ENCODE measurements at regions not wholly inside any gene's neighbourhood (a gene's known extent, or its start where the extent isn't known, plus 50 kb on each side); places are given as distances from the start of the nearest gene placed in this dataset.

- ATAC-seq (ENCODE audit: poor library complexity) (no peak), DNase-seq (no peak)
- intact Hi-C loops (cut with DNase I) = no loop called here
These were observed 104.7 kb upstream of the DSEL start for GRCh38 chr18:67621049-67621713.

GRCh38 chr18:67618061-67618460, 101.5 kb upstream of the DSEL start:
- intact Hi-C loops (cut with DNase I) = no loop called here
- no peak for ATAC-seq (ENCODE audit: poor library complexity)
- DNase-seq = no peak

- intact Hi-C loops (cut with DNase I) = no loop called here
- ATAC-seq (ENCODE audit: poor library complexity) = no peak
- no peak for DNase-seq
These were observed 99.4 kb upstream of the DSEL start for GRCh38 chr18:67615876-67616275.

DNA sequence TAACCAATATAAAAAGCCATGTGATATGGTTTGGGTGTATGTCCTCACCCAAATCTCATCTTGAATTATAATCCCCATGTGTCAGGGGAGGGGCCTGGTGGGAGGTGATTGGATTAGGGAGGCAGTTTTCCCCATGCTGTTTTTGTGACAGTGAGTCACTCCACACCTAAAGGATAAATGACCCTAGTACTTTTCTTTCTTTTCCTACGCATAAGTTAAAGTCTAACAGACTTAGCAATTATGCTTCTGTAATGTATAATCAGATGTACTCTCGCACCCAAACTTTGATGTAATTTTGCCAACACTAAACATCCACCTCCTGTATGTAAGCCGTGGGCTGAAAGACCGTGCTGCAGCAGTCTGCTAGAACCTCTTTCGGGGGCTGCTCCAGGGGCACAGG, 97.2 kb upstream of the DSEL start:
- DNase-seq (no peak), ATAC-seq (ENCODE audit: poor library complexity) (no peak)
- intact Hi-C loops (cut with DNase I) = no loop called here

DNA sequence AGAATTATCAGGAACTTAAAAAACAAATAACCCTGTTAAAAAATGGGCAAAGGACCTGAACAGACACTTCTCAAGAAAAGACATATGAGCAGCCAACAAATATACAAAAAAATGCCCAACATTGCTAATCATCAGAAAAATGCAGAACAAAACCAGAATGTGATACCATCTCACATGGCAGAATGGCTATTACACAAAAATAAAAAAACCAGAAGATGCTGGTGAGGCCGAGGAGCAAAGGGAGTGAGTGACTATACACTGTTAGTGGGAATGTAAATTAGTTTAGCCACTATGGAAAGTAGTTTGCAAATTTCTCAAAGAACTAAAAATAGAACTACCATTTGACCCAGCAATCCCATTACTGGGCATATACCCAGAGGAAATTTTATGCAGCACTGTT, 95.8 kb upstream of the DSEL start:
- DNase-seq (no peak), ATAC-seq (ENCODE audit: poor library complexity) (no peak)
- intact Hi-C loops (cut with DNase I) = no loop called here

- intact Hi-C loops (cut with DNase I) = no loop called here
- ATAC-seq (ENCODE audit: poor library complexity) (no peak), DNase-seq (no peak)
These were observed 92.2 kb upstream of the DSEL start for GRCh38 chr18:67608615-67609273.

GRCh38 chr18:67608191-67608590, 91.7 kb upstream of the DSEL start:
- no peak for DNase-seq
- ATAC-seq (ENCODE audit: poor library complexity) = no peak
- intact Hi-C loops (cut with DNase I) = no loop called here

DNA sequence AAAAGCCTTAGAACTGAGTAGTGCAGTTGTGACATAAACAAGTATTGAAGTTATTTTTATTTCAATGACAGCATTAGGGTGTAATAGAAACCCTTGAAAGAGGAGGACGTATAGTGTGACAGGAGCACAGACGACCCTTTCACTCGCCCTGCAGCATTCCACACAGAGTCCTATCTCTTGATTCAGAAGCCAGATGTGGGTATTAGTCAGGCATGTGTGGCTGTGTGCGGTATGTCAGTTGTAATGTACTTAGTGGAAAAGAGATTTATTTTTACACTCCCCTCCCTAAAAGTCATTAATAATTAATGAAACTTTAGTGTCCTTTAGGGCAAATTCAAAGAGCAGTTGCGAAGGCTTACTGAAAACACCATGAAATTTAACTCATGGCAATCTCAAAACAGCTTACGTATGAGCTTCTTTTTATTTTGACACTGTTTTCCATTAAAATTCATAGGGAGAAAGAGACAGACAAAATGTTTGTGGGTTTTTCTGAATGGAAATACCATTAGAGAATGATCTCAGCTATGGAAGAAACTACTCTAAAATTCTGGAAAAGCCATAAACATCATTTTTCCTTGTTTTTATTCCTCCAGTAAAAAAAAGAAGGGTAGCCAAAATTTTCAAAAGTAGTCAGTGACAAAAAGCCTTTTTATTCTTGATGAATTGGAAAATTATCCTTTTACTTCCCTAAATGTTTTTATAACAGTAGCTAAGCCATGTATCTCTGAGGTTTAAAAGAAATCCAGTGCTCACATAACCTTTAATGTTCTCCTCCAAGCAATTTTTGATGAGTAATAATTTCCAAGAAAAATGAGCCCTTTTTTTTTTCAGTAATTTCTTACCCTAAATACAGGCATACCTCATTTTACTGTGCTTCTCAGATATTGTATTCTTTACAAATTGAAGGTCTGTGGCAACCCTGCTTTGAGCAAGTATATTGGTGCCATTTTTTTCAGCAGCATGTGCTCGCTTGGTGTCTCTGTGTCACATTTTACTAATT, 84.0 kb upstream of the DSEL start:
- no peak for DNase-seq
- no peak for ATAC-seq (ENCODE audit: poor library complexity)
- intact Hi-C loops (cut with DNase I) = no loop called here

- ATAC-seq (ENCODE audit: poor library complexity) = no peak
These were observed 82.8 kb upstream of the DSEL start for GRCh38 chr18:67599277-67599676.

GRCh38 chr18:67597759-67598158, 81.2 kb upstream of the DSEL start:
- ATAC-seq (ENCODE audit: poor library complexity) (no peak), DNase-seq (no peak)
- intact Hi-C loops (cut with DNase I) = no loop called here

More at GRCh38 chr18:67599277-67599676, 82.8 kb upstream of the DSEL start:
- no peak for DNase-seq
- intact Hi-C loops (cut with DNase I) = no loop called here

DNA sequence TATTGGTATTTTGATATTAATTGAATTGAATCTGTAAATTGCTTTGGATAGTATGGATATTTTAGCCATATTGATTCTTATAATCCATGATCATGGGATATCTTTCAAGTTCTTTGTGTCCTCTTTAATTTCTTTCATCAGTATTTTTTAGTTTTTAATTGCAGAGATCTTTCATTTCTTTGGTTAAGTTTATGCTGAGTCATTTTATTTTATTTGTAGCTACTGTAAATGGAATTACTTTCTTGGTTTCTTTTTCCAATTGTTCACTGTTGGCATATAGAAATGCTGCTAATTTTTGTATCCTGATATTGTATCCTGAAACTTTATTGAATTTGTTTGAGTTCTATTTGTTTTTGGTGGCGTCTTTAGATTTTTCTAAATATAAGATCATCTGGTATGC, 79.5 kb upstream of the DSEL start:
- ATAC-seq (ENCODE audit: poor library complexity) = no peak
- DNase-seq = no peak
- intact Hi-C loops (cut with DNase I) = no loop called here

DNA sequence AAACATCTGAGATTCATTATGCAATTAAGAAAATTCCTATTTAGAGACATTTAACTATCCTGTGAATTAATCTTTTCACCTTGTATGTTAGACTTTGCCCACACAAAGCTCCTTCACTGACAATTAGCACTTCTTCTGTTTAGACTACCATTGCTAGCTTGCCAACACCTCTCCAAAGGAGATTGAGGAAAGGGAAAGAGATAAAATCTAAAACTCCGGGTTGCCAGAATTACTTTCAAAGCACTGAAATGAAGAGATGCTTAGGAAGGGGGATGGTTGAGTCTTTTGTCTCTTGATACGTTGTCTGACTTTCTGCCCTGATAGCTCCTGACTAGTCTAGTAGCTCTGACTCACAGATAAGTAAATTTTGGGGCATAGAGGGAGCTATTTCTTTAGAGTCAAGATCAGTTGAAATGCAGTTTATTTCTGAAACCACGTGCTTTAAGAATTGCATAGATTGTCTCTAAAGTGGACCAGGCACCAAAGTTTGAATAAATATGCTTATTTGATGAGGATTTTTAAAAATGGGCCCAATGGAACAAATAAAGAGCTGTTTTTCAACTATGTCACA, 74.1 kb upstream of the DSEL start:
- no peak for DNase-seq
- ATAC-seq (ENCODE audit: poor library complexity) = no peak
- intact Hi-C loops (cut with DNase I) = no loop called here

GRCh38 chr18:67589325-67589724, 72.8 kb upstream of the DSEL start:
- no peak for DNase-seq
- intact Hi-C loops (cut with DNase I) = no loop called here
- no peak for ATAC-seq (ENCODE audit: poor library complexity)

- intact Hi-C loops (cut with DNase I) = no loop called here
- ATAC-seq (ENCODE audit: poor library complexity) (no peak), DNase-seq (no peak)
These were observed 69.6 kb upstream of the DSEL start for GRCh38 chr18:67586101-67586500.

DNA sequence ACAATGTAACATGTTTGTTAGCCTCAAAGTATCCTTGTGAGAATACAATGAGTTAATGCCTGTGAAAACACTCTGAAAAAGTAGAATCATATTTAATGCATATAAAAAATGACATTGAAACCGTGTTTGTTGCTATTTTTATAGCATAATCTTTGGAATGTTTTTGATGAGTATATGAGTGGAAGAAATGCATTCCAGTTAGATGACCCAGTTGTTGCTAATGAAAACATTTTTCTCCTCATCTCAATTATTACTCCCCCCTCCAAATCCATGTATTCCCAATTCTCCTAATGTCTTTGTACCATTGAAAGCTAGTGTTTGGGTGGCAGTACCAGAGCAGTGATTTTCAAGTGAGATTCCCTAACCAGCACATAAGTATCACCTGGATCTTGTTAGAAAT, 67.1 kb upstream of the DSEL start:
- intact Hi-C loops (cut with DNase I) = no loop called here
- no peak for ATAC-seq (ENCODE audit: poor library complexity)
- no peak for DNase-seq

DNA sequence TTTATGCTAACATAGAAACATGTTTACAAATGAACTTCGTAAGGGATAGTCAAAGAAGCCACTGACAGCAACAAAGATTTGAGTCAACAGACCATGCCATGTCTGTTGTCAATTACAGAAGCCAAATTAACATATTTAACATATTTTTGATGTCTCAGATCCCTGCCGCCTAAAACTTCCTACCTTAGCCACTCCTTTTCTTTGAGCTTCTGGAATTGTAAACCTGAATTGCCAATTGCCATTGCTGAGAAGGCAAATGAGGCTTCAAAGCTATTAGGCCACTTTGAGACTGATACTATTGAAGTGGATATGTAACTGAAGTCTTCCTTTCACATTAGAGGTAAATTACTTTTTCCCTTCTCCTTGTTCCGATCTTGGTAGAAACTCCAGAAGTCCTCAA, 66.0 kb upstream of the DSEL start:
- intact Hi-C loops (cut with DNase I) = no loop called here
- no peak for ATAC-seq (ENCODE audit: poor library complexity)
- no peak for DNase-seq

GRCh38 chr18:67581178-67581577, 64.7 kb upstream of the DSEL start:
- intact Hi-C loops (cut with DNase I) = no loop called here
- no peak for DNase-seq
- no peak for ATAC-seq (ENCODE audit: poor library complexity)

GRCh38 chr18:67577386-67577785, 60.9 kb upstream of the DSEL start:
- DNase-seq (no peak), ATAC-seq (ENCODE audit: poor library complexity) (no peak)
- intact Hi-C loops (cut with DNase I) = no loop called here

- no peak for ATAC-seq (ENCODE audit: poor library complexity)
These were observed 58.2 kb upstream of the DSEL start for GRCh38 chr18:67574749-67575148.

More at GRCh38 chr18:67574749-67575148, 58.2 kb upstream of the DSEL start:
- intact Hi-C loops (cut with DNase I) = no loop called here
- no peak for DNase-seq
